ENCODE measurements at regions not wholly inside any gene's neighbourhood (a gene's known extent, or its start where the extent isn't known, plus 50 kb on each side); places are given as distances from the start of the nearest gene placed in this dataset.

DNA sequence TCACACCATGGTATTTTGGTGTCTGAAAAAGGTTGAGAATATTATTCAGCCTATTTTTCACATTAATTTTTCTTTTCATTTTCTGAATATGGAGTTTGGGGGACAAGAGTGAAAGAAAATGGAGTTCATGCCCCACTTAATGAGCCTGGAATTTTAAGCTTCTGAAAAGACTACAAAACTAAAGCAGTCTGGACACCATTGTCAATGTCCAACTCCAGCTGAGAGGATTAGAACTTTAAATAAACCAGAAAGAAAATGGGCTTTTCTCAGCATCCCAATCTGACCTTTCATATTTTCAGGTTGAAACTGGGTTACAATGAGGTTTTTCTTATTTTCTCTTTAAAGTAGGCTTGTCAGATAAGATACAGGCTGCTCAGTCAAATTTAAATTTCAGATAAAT is 207.7 kb downstream of the SLC6A15 start:
- CTCF ChIA-PET: no interaction called here
- no peak for TF ChIP-seq CTCF (IDR thresholded peaks at IDR 0.05)
- Mint-ChIP-seq H3K27me3 (no peaks in the 10 kb centered on the region), H3K9me3 (no peaks in the 10 kb centered on the region), H3K36me3 (ENCODE audit: low read depth) (no peaks in the 10 kb centered on the region), H3K4me3 (no peak overlapping the region), H3K27ac (no peak overlapping the region), H3K4me1 (no peaks in the 10 kb centered on the region)
- POLR2A ChIA-PET: no interaction called here
- DNase-seq (no peak), ATAC-seq (ENCODE audit: low read depth) (no peak)
- intact Hi-C loops (cut with micrococcal nuclease): no loop called here

DNA sequence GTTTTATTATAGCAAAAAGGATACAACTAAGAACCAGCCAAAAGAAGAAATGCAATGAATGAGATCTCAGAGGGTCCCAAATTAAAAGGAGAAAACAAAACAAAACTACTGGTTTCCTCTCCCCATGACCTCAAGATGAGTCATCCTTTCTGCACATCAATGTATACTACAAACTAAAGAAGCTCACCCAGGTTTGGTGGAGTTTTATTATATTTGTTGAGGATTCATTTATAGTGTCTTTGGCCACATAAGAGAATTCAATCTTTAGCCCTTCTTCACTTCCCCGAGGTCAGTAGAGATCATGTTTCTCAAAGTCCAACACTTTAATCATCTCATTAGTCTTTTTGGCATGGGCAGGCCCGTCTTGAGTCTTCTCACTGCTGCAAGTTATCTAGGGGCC is 210.6 kb downstream of the SLC6A15 start:
- ChIA-PET POLR2A (no interaction called here), CTCF (no interaction called here)
- no peaks in the 10 kb centered on the region for H3K27me3 Mint-ChIP-seq
- no peak overlapping the region for H3K4me3 Mint-ChIP-seq
- no peak for TF ChIP-seq CTCF (IDR thresholded peaks at IDR 0.05)
- H3K9me3 Mint-ChIP-seq: no peaks in the 10 kb centered on the region
- no peaks in the 10 kb centered on the region for H3K36me3 Mint-ChIP-seq (ENCODE audit: low read depth)
- DNase-seq (no peak), ATAC-seq (ENCODE audit: low read depth) (no peak)
- no peaks in the 10 kb centered on the region for H3K4me1 Mint-ChIP-seq
- H3K27ac Mint-ChIP-seq: no peak overlapping the region
- intact Hi-C loops (cut with micrococcal nuclease): no loop called here

DNA sequence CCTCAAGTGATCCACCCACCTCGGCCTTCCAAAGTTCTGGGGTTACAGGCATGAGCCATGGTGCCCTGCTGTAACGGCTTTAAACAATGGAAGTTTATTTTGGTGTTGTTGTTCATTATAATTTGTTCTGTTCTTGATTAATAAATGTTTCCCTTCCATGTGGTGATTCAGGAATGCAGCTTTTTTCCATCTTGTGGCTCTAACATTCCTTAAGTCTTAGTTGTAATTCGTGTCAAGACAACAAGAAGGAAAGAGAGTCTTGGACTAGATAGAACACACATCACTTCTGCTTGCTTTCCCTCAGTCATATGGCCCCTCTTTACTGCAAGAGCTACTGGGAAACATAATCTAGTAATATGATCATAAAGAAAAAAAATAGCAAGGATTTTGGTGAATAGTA is 211.6 kb downstream of the SLC6A15 start:
- Mint-ChIP-seq H3K4me3 (no peak overlapping the region), H3K27ac (no peak overlapping the region), H3K4me1 (no peaks in the 10 kb centered on the region), H3K9me3 (no peaks in the 10 kb centered on the region), H3K27me3 (no peaks in the 10 kb centered on the region), H3K36me3 (ENCODE audit: low read depth) (no peaks in the 10 kb centered on the region)
- intact Hi-C loops (cut with micrococcal nuclease): no loop called here
- ChIA-PET CTCF (no interaction called here), POLR2A (no interaction called here)
- no peak for TF ChIP-seq CTCF (IDR thresholded peaks at IDR 0.05)
- ATAC-seq (ENCODE audit: low read depth): no peak
- DNase-seq: no peak

GRCh38 chr12:84698576-84699333 is 213.8 kb downstream of the SLC6A15 start:
- TF ChIP-seq CTCF (IDR thresholded peaks at IDR 0.05): no peak
- Mint-ChIP-seq H3K9me3 (no peaks in the 10 kb centered on the region), H3K27ac (no peak overlapping the region), H3K4me3 (no peak overlapping the region), H3K27me3 (no peaks in the 10 kb centered on the region), H3K36me3 (ENCODE audit: low read depth) (no peaks in the 10 kb centered on the region), H3K4me1 (no peaks in the 10 kb centered on the region)
- CTCF ChIA-PET: no interaction called here
- POLR2A ChIA-PET: no interaction called here
- no peak for ATAC-seq (ENCODE audit: low read depth)
- intact Hi-C loops (cut with micrococcal nuclease): no loop called here
- no peak for DNase-seq

- DNase-seq (no peak), ATAC-seq (ENCODE audit: low read depth) (no peak)
- H3K36me3 Mint-ChIP-seq (ENCODE audit: low read depth): no peaks in the 10 kb centered on the region
- POLR2A ChIA-PET: no interaction called here
- H3K27ac Mint-ChIP-seq: no peak overlapping the region
- intact Hi-C loops (cut with micrococcal nuclease): no loop called here
- no peaks in the 10 kb centered on the region for H3K27me3 Mint-ChIP-seq
- CTCF ChIA-PET: no interaction called here
- H3K9me3 Mint-ChIP-seq: no peaks in the 10 kb centered on the region
- no peaks in the 10 kb centered on the region for H3K4me1 Mint-ChIP-seq
- TF ChIP-seq CTCF (IDR thresholded peaks at IDR 0.05): no peak
- H3K4me3 Mint-ChIP-seq: no peak overlapping the region
Measured at GRCh38 chr12:84696908-84697540, 215.6 kb downstream of the SLC6A15 start.

Measured in activated B cell treated with CpG ODN at 0.5 μM for 24 hours (primary cell).